Activated T-helper 1 cell treated with Interleukin-2 at 50 U/mL for 16 hours (primary cell): ENCODE measurements at regions not wholly inside any gene's neighbourhood (a gene's known extent, or its start where the extent isn't known, plus 50 kb on each side); places are given as distances from the start of the nearest gene placed in this dataset.

Experiments used
- DNase-seq: peaks from one replicate; pipeline ENCODE4 v3.0.0-alpha.2; 2020; ENCODE audit warnings: low read depth

GRCh38 chr3:194805546-194805945 is 119.9 kb downstream of the FAM43A start:
- no peak for DNase-seq

GRCh38 chr3:194806991-194807630 is 121.4 kb downstream of the FAM43A start:
- no peak for DNase-seq

- no peak for DNase-seq
Measured at GRCh38 chr3:194808640-194809097, 123.0 kb downstream of the FAM43A start.

- DNase-seq = no peak
Measured at GRCh38 chr3:194809382-194809781, 123.7 kb downstream of the FAM43A start.

GRCh38 chr3:194810076-194810475 is 124.4 kb downstream of the FAM43A start:
- no peak for DNase-seq

- DNase-seq = no peak
Measured at GRCh38 chr3:194811118-194811517, 125.4 kb downstream of the FAM43A start.

- DNase-seq = no peak
Measured at GRCh38 chr3:194812176-194812575, 126.5 kb downstream of the FAM43A start.

GRCh38 chr3:194814878-194815357 is 129.2 kb downstream of the FAM43A start:
- no peak for DNase-seq

GRCh38 chr3:194816748-194817591 is 131.3 kb downstream of the FAM43A start:
- no peak for DNase-seq

GRCh38 chr3:194817592-194817930 is 131.9 kb downstream of the FAM43A start:
- no peak for DNase-seq

- no peak for DNase-seq
Measured at GRCh38 chr3:194817936-194818335, 132.3 kb downstream of the FAM43A start.

- no peak for DNase-seq
Measured at GRCh38 chr3:194824100-194824499, 138.4 kb downstream of the FAM43A start.

GRCh38 chr3:194824701-194825111 is 139.0 kb downstream of the FAM43A start:
- DNase-seq = no peak

- DNase-seq = no peak
Measured at GRCh38 chr3:194826594-194826993, 140.9 kb downstream of the FAM43A start.

- DNase-seq = no peak
Measured at GRCh38 chr3:194827486-194827885, 141.8 kb downstream of the FAM43A start.

- no peak for DNase-seq
Measured at GRCh38 chr3:194828116-194828515, 142.4 kb downstream of the FAM43A start.

- DNase-seq = no peak
Measured at GRCh38 chr3:194828926-194829325, 143.2 kb downstream of the FAM43A start.

- DNase-seq = no peak
Measured at GRCh38 chr3:194830401-194830800, 144.7 kb downstream of the FAM43A start.

- no peak for DNase-seq
Measured at GRCh38 chr3:194830978-194831377, 145.3 kb downstream of the FAM43A start.

- DNase-seq = no peak
Measured at GRCh38 chr3:194832346-194833104, 146.8 kb downstream of the FAM43A start.

- DNase-seq = no peak
Measured at GRCh38 chr3:194833114-194833910, 147.6 kb downstream of the FAM43A start.

- no peak for DNase-seq
Measured at GRCh38 chr3:194836661-194837060, 151.0 kb downstream of the FAM43A start.
